CD4-positive, alpha-beta memory T cell (primary cell): ENCODE measurements at regions not wholly inside any gene's neighbourhood (a gene's known extent, or its start where the extent isn't known, plus 50 kb on each side); places are given as distances from the start of the nearest gene placed in this dataset.

ENCODE experiments used
- CTCF ChIA-PET: fragments of 350-600 bp; sonication (Branson Sonifier 250); formaldehyde crosslinking; loops from one replicate; lab custom pipeline; 2021; ENCODE audit warnings: inconsistent platforms; ENCODE audit not compliant: partially characterized antibody; lab: Charles Lee
- POLR2A ChIA-PET: fragments of 350-600 bp; sonication (Branson Sonifier 250); formaldehyde crosslinking; loops from one replicate; lab custom pipeline; 2021; ENCODE audit not compliant: partially characterized antibody; lab: Charles Lee
- DNase-seq, 5 donors: peaks; one replicate each; pipeline versions ENCODE4 v3.0.0 to v3.0.0-alpha.2; 2020 to 2022; ENCODE audit warnings: mixed read lengths in 1 of 5
- H3K27ac ChIP-seq: one replicate; pipeline ENCODE4 v1.7.0; 2013; ENCODE audit warnings: low read depth, low read length
- H3K27me3 ChIP-seq: 2 replicates; pipeline ENCODE4 v1.7.0; 2013; ENCODE audit warnings: mild to moderate bottlenecking, low read length, moderate library complexity; ENCODE audit not compliant: insufficient read depth
- H3K36me3 ChIP-seq: 2 replicates; pipeline ENCODE4 v1.7.0; 2013; ENCODE audit warnings: mild to moderate bottlenecking, low read length, moderate library complexity; ENCODE audit not compliant: insufficient read depth
- H3K4me1 ChIP-seq: 2 replicates; pipeline ENCODE4 v1.7.0; 2013; ENCODE audit warnings: mild to moderate bottlenecking, low read length, moderate library complexity; ENCODE audit not compliant: insufficient read depth
- H3K4me3 ChIP-seq, 2 donors: one replicate each; pipeline ENCODE4 v1.7.0; 2013; ENCODE audit warnings: low read length in 2 of 2, mild to moderate bottlenecking in 1 of 2
- H3K9me3 ChIP-seq, 2 donors: one replicate each; pipeline ENCODE4 v1.7.0; 2013; ENCODE audit warnings: low read length in 2 of 2, control low read depth in 1 of 2; ENCODE audit not compliant: control insufficient read depth in 1 of 2
- H3K27ac Mint-ChIP-seq, 7 donors: one replicate each; pipeline ENCODE4 v1.8.0; 2020 to 2021; ENCODE audit warnings: mixed read lengths in 7 of 7, mild to moderate bottlenecking in 6 of 7, inconsistent platforms in 3 of 7, moderate library complexity in 3 of 7
- H3K27me3 Mint-ChIP-seq, 2 donors: one replicate each; pipeline ENCODE4 v1.8.0; 2020 to 2021; ENCODE audit warnings: mixed read lengths in 2 of 2
- H3K36me3 Mint-ChIP-seq, 2 donors: one replicate each; pipeline ENCODE4 v1.8.0; 2020 to 2021; ENCODE audit warnings: mixed read lengths in 2 of 2, inconsistent platforms in 1 of 2, mild to moderate bottlenecking in 1 of 2
- H3K4me1 Mint-ChIP-seq, 4 donors: one replicate each; pipeline ENCODE4 v1.8.0; 2020 to 2021; ENCODE audit warnings: mixed read lengths in 4 of 4, mild to moderate bottlenecking in 1 of 4
- H3K4me3 Mint-ChIP-seq, 8 donors: one replicate each; pipeline ENCODE4 v1.8.0; 2020 to 2021; ENCODE audit warnings: mixed read lengths in 8 of 8, mild to moderate bottlenecking in 7 of 8, moderate library complexity in 6 of 8, inconsistent platforms in 3 of 8
- H3K9me3 Mint-ChIP-seq, 8 donors: one replicate each; pipeline ENCODE4 v1.8.0; 2020 to 2021; ENCODE audit warnings: mixed read lengths in 8 of 8, mild to moderate bottlenecking in 5 of 8, inconsistent platforms in 3 of 8, moderate library complexity in 1 of 8
- intact Hi-C: fragments of 100-400 bp; cut with micrococcal nuclease; formaldehyde crosslinking; loops from one replicate; pipeline ENCODE4 v1.15.1; 2023

- Mint-ChIP-seq H3K27me3 (no peaks in the 10 kb centered on the region), H3K9me3 (no peaks in the 10 kb centered on the region), H3K36me3 (no peaks in the 10 kb centered on the region), H3K4me1 (peaks cover 5 to 16% (median 8%) of the 10 kb centered on the region in 4 donors), H3K4me3 (no peak overlapping the region), H3K27ac (peak overlapping the region in 3 of 7 donors; percentile 25 to 73 (median 47))
- H3K4me1 ChIP-seq = peaks cover 11% of the 10 kb centered on the region
- H3K36me3 ChIP-seq = no peaks in the 10 kb centered on the region
- no peak for DNase-seq
- no peak overlapping the region for H3K27ac ChIP-seq
- CTCF ChIA-PET = interaction anchor here (0.9 to 2.1 kb wide), 3 partner anchors 15 to 283 kb away, joined by 3 to 7 read pairs (median 6); partner anchors contain the start of gene TNFAIP3
- no peaks in the 10 kb centered on the region for H3K9me3 ChIP-seq
- intact Hi-C loops = no loop called here
- POLR2A ChIA-PET = interaction anchor here (1.3 kb wide), 1 partner anchor 15 kb away, joined by 8 read pairs; no protein-coding TSS in a partner anchor
- no peak overlapping the region for H3K4me3 ChIP-seq
- H3K27me3 ChIP-seq = no peaks in the 10 kb centered on the region
These were observed 143.6 kb upstream of the TNFAIP3 start for GRCh38 chr6:137723273-137724017.

DNA sequence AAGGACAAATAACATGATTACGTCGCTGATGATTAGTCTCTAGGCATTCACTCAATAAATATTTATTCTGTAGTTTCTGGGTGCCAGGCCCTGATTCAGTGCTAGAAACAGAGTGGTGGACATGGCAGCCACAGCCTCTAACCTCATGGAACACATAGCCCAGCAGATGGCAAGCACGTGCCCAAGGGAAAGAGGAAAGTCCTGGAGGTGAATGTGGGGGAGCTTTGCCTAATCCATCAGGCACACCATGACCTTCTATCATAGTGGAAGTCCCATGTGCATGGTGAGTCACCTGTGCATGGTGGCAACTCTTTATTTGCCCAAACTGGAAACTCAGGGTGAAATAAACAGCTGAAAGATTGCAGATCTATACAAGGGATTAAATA lies 143.0 kb upstream of the TNFAIP3 start:
- Mint-ChIP-seq H3K4me1 (peaks cover 5 to 10% (median 7%) of the 10 kb centered on the region in 4 donors), H3K27ac (peak overlapping the region in 2 of 7 donors; percentile 15 to 33), H3K27me3 (no peaks in the 10 kb centered on the region), H3K9me3 (no peaks in the 10 kb centered on the region), H3K36me3 (no peaks in the 10 kb centered on the region), H3K4me3 (no peak overlapping the region)
- no peak overlapping the region for H3K27ac ChIP-seq
- ChIA-PET POLR2A (no interaction called here), CTCF (interaction anchor here (0.8 to 2.1 kb wide), 2 partner anchors 15 to 221 kb away, joined by 3 to 7 read pairs; no protein-coding TSS in a partner anchor)
- intact Hi-C loops = no loop called here
- H3K4me1 ChIP-seq = peaks cover 11% of the 10 kb centered on the region
- no peaks in the 10 kb centered on the region for H3K36me3 ChIP-seq
- H3K4me3 ChIP-seq = no peak overlapping the region
- no peaks in the 10 kb centered on the region for H3K9me3 ChIP-seq
- no peak for DNase-seq
- no peaks in the 10 kb centered on the region for H3K27me3 ChIP-seq

DNA sequence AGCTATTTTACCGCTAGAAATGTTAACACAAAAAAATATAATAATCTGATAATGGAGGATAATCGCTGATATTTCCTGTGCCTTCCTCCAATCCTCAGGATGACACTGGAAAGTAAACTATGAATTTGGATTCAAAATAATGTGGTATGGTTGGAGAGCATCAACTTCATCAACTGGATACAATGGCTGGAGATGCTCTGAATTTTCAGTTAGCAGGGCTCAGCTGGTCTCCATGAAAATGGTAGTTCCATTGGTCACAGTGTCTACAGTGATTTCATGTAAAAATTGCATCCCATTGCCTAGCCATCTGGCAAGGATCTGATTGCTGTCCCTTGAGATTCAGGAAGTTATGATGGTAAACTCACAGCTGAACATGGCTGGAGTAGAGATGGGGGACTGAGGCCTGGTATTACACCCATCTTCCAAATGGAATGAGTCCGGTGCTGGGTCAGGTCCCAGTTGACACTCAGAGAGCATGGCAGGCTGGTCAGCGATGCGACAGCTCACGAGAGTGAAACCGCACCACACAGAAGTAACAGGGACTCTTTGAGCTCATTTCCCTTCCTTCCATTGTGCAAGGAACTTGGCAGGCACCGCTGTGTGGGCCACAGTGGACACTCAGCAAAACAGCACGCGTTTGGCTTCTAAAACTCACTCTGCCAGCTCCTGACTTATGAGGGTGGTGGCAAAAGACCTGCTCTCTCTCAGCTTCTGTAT lies 142.4 kb upstream of the TNFAIP3 start:
- no peaks in the 10 kb centered on the region for H3K36me3 Mint-ChIP-seq
- CTCF ChIA-PET = interaction anchor here (0.8 kb wide), 1 partner anchor 221 kb away, joined by 3 read pairs; no protein-coding TSS in a partner anchor
- no peak overlapping the region for H3K4me3 ChIP-seq
- no peak overlapping the region for H3K4me3 Mint-ChIP-seq
- peaks cover 5 to 7% (median 7%) of the 10 kb centered on the region in 4 donors for H3K4me1 Mint-ChIP-seq
- no peaks in the 10 kb centered on the region for H3K9me3 Mint-ChIP-seq
- peaks cover 11% of the 10 kb centered on the region for H3K4me1 ChIP-seq
- H3K9me3 ChIP-seq = no peaks in the 10 kb centered on the region
- H3K27ac ChIP-seq = no peak overlapping the region
- DNase-seq = no peak
- no peaks in the 10 kb centered on the region for H3K36me3 ChIP-seq
- no peaks in the 10 kb centered on the region for H3K27me3 ChIP-seq
- H3K27ac Mint-ChIP-seq = peak overlapping the region in 1 of 7 donors; percentile 49
- H3K27me3 Mint-ChIP-seq = no peaks in the 10 kb centered on the region
- POLR2A ChIA-PET = interaction anchor here (0.7 to 2.5 kb wide), 2 partner anchors 8 to 12 kb away, joined by 4 to 15 read pairs; no protein-coding TSS in a partner anchor
- intact Hi-C loops = no loop called here

DNA sequence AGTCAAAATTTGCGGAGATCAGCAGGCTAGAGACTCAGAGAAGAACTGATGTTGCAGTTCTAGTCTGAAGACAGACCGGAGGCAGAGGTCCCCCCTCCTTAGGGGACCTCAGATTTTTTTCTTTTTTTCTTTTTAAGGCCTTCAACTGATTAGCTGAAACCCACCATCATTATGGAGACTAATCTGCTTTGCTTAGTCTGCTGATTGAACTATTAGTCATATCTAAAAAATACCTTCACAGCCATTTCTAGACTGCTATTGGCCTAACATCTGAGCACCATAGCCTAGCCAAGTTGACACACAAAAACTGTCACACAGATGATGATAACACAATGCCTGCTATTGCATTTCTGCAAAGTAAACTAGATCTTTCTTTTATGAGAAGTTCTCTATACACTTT lies 141.1 kb upstream of the TNFAIP3 start:
- Histone ChIP-seq H3K4me1 (peaks cover 11% of the 10 kb centered on the region), H3K9me3 (no peaks in the 10 kb centered on the region), H3K36me3 (no peaks in the 10 kb centered on the region), H3K4me3 (no peak overlapping the region), H3K27ac (no peak overlapping the region), H3K27me3 (no peaks in the 10 kb centered on the region)
- H3K9me3 Mint-ChIP-seq = no peaks in the 10 kb centered on the region
- H3K4me1 Mint-ChIP-seq = peaks cover 5 to 7% (median 7%) of the 10 kb centered on the region in 4 donors
- ChIA-PET POLR2A (interaction anchor here (2.5 kb wide), 1 partner anchor 10 kb away, joined by 15 read pairs; no protein-coding TSS in a partner anchor), CTCF (no interaction called here)
- DNase-seq = no peak
- intact Hi-C loops = no loop called here
- H3K27me3 Mint-ChIP-seq = no peaks in the 10 kb centered on the region
- H3K36me3 Mint-ChIP-seq = no peaks in the 10 kb centered on the region
- no peak overlapping the region for H3K4me3 Mint-ChIP-seq
- no peak overlapping the region for H3K27ac Mint-ChIP-seq

DNA sequence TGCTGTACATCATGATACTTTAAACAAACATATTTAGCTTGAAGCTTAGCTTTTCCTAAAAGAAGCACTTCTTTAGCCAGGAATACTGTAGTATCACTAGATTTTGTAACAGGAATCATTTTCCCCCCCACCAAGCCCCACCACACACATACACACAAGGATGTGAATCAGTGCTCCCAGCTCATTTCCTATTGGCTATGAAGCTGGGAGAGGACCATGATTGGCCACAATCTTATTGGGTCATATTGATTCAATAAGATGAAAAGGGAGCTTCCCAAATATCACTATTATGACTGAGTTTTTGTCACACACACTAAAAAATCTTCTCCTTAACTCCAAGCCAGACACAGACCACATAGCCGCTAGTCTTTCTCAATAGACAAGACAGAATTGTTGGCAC lies 140.5 kb upstream of the TNFAIP3 start:
- CTCF ChIA-PET = interaction anchor here (1.8 kb wide), 1 partner anchor 10 kb away, joined by 7 read pairs; no protein-coding TSS in a partner anchor
- Histone ChIP-seq H3K27me3 (no peaks in the 10 kb centered on the region), H3K4me1 (peaks cover 11% of the 10 kb centered on the region), H3K9me3 (no peaks in the 10 kb centered on the region), H3K36me3 (no peaks in the 10 kb centered on the region), H3K4me3 (no peak overlapping the region), H3K27ac (no peak overlapping the region)
- Mint-ChIP-seq H3K9me3 (no peaks in the 10 kb centered on the region), H3K27me3 (no peaks in the 10 kb centered on the region), H3K36me3 (no peaks in the 10 kb centered on the region), H3K4me1 (peaks cover 5 to 7% (median 7%) of the 10 kb centered on the region in 4 donors), H3K4me3 (no peak overlapping the region), H3K27ac (peak overlapping the region in 1 of 7 donors; percentile 56)
- POLR2A ChIA-PET = interaction anchor here (2.5 kb wide), 1 partner anchor 10 kb away, joined by 15 read pairs; no protein-coding TSS in a partner anchor
- intact Hi-C loops = no loop called here
- DNase-seq = no peak

GRCh38 chr6:137727216-137727765 lies 139.8 kb upstream of the TNFAIP3 start:
- POLR2A ChIA-PET = interaction anchor here (1.2 to 2.5 kb wide), 2 partner anchors 11 to 15 kb away, joined by 3 to 15 read pairs; no protein-coding TSS in a partner anchor
- peak overlapping the region in 1 of 7 donors; percentile 11 for H3K27ac Mint-ChIP-seq
- intact Hi-C loops = no loop called here

More at GRCh38 chr6:137727216-137727765, 139.8 kb upstream of the TNFAIP3 start:
- DNase-seq = no peak
- H3K36me3 Mint-ChIP-seq = no peaks in the 10 kb centered on the region
- H3K4me3 Mint-ChIP-seq = no peak overlapping the region
- H3K27me3 Mint-ChIP-seq = no peaks in the 10 kb centered on the region
- H3K9me3 ChIP-seq = no peaks in the 10 kb centered on the region
- no peaks in the 10 kb centered on the region for H3K9me3 Mint-ChIP-seq
- H3K4me3 ChIP-seq = no peak overlapping the region
- H3K4me1 Mint-ChIP-seq = peaks cover 5 to 7% (median 7%) of the 10 kb centered on the region in 4 donors
- H3K4me1 ChIP-seq = peaks cover 11% of the 10 kb centered on the region
- H3K36me3 ChIP-seq = no peaks in the 10 kb centered on the region
- CTCF ChIA-PET = interaction anchor here (1.8 kb wide), 1 partner anchor 11 kb away, joined by 7 read pairs; no protein-coding TSS in a partner anchor
- no peaks in the 10 kb centered on the region for H3K27me3 ChIP-seq
- H3K27ac ChIP-seq = no peak overlapping the region
